ENCODE measurements at regions not wholly inside any gene's neighbourhood (a gene's known extent, or its start where the extent isn't known, plus 50 kb on each side); places are given as distances from the start of the nearest gene placed in this dataset.

- no peak for DNase-seq (ENCODE audit: extremely low read depth, low read depth)
Observed at GRCh38 chr6:142558786-142559185, 257.0 kb downstream of the ADGRG6 start.

GRCh38 chr6:142561511-142562265 lies 259.9 kb downstream of the ADGRG6 start:
- no peak for DNase-seq (ENCODE audit: extremely low read depth, low read depth)
- TF ChIP-seq CTCF (IDR thresholded peaks at IDR 0.05; ENCODE audit: low read depth, low read length), result no peak

More at GRCh38 chr6:142558786-142559185, 257.0 kb downstream of the ADGRG6 start:
- TF ChIP-seq CTCF (IDR thresholded peaks at IDR 0.05; ENCODE audit: low read depth, low read length), result no peak

GRCh38 chr6:142562865-142563264 lies 261.1 kb downstream of the ADGRG6 start:
- TF ChIP-seq CTCF (IDR thresholded peaks at IDR 0.05; ENCODE audit: low read depth, low read length), result no peak
- DNase-seq (ENCODE audit: extremely low read depth, low read depth), result no peak

GRCh38 chr6:142566628-142567396 lies 265.0 kb downstream of the ADGRG6 start:
- peak; percentile 22 for DNase-seq (ENCODE audit: extremely low read depth, low read depth)

GRCh38 chr6:142567461-142567860 lies 265.7 kb downstream of the ADGRG6 start:
- no peak for TF ChIP-seq CTCF (IDR thresholded peaks at IDR 0.05; ENCODE audit: low read depth, low read length)
- no peak for DNase-seq (ENCODE audit: extremely low read depth, low read depth)

More at GRCh38 chr6:142566628-142567396, 265.0 kb downstream of the ADGRG6 start:
- peak; percentile 92 for TF ChIP-seq CTCF (IDR thresholded peaks at IDR 0.05; ENCODE audit: low read depth, low read length)

- DNase-seq (ENCODE audit: extremely low read depth, low read depth), result peak; percentile 1
- no peak for TF ChIP-seq CTCF (IDR thresholded peaks at IDR 0.05; ENCODE audit: low read depth, low read length)
Observed at GRCh38 chr6:142568857-142569597, 267.2 kb downstream of the ADGRG6 start.

Data from AG09319 (cell line).